ENCODE measurements at regions not wholly inside any gene's neighbourhood (a gene's known extent, or its start where the extent isn't known, plus 50 kb on each side); places are given as distances from the start of the nearest gene placed in this dataset.

GRCh38 chr22:44430716-44431115, 67.3 kb downstream of the RTL6 start:
- H3K27me3 ChIP-seq, result peaks cover 0 to 4% of the 10 kb centered on the region in 2 donors
- no peak overlapping the region for H3K4me3 ChIP-seq
- ATAC-seq (no peak), DNase-seq (no peak)
- no peak for TF ChIP-seq CTCF (IDR thresholded peaks at IDR 0.05)
- no peaks in the 10 kb centered on the region for H3K9me3 ChIP-seq
- no peaks in the 10 kb centered on the region for H3K4me1 ChIP-seq
- no peaks in the 10 kb centered on the region for H3K36me3 ChIP-seq
- H3K27ac ChIP-seq, result no peak overlapping the region
- intact Hi-C loops (cut with DNase I), result no loop called here

GRCh38 chr22:44429941-44430587, 68.0 kb downstream of the RTL6 start:
- Histone ChIP-seq H3K36me3 (no peaks in the 10 kb centered on the region), H3K4me3 (no peak overlapping the region), H3K27ac (no peak overlapping the region), H3K4me1 (no peaks in the 10 kb centered on the region), H3K9me3 (no peaks in the 10 kb centered on the region), H3K27me3 (peaks cover 0 to 4% of the 10 kb centered on the region in 2 donors)
- TF ChIP-seq CTCF (IDR thresholded peaks at IDR 0.05), result no peak
- intact Hi-C loops (cut with DNase I), result no loop called here
- DNase-seq (peak in 2 of 4 donors; percentile 23 to 26), ATAC-seq (no peak)

DNA sequence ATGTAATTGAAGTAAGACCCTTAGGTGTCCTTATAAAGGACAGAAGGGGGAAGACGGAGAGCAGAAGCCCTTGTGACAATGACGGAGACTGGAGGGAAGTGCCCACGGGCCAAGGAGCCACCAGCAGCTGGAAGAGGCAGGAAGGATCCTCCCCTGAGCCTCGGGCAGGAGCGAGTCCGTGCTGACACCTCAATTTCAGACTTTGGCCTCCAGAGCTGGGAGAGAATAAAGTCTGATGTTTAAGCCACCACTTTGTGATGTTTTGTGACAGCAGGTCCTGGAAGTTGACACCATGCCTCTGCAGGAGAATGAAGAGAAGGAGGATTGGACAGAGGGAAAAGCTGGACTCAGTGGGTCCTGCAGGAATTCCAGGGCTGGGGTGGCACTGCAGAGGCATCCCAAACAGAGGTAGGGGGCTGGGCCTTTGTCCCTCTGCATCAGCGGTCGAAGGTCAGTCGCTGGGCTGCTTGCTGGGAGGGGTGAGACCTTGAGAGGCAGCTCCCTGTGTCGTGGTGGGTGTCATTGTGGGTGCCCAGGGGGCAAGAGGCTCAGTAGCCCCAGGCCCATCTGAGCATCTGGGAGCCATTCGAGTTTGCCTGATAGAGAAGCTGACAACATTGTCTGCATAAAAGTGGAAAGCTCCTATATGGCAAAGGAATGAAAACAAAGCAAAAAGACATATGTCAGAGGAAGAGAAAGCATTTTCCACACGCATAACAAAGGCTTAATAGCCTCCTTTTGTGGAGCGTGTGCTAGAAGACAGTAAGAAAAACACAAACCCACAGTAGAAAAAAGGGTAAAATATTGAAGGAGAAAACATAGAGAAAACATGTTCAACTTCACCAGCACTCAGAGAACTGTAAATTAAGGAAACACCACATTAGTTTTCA, 68.8 kb downstream of the RTL6 start:
- Histone ChIP-seq H3K27ac (no peak overlapping the region), H3K4me1 (no peaks in the 10 kb centered on the region), H3K36me3 (no peaks in the 10 kb centered on the region), H3K4me3 (no peak overlapping the region), H3K27me3 (peaks cover 0 to 4% of the 10 kb centered on the region in 2 donors), H3K9me3 (no peaks in the 10 kb centered on the region)
- ATAC-seq (no peak), DNase-seq (peak in 1 of 4 donors; percentile 37)
- intact Hi-C loops (cut with DNase I), result no loop called here
- TF ChIP-seq CTCF (IDR thresholded peaks at IDR 0.05), result no peak

- DNase-seq (peak in 1 of 4 donors; percentile 45), ATAC-seq (no peak)
- Histone ChIP-seq H3K4me1 (no peaks in the 10 kb centered on the region), H3K36me3 (no peaks in the 10 kb centered on the region), H3K4me3 (no peak overlapping the region), H3K27me3 (peaks cover 0 to 4% of the 10 kb centered on the region in 2 donors), H3K27ac (no peak overlapping the region), H3K9me3 (no peaks in the 10 kb centered on the region)
- TF ChIP-seq CTCF (IDR thresholded peaks at IDR 0.05), result no peak
- intact Hi-C loops (cut with DNase I), result no loop called here
Observed at GRCh38 chr22:44427611-44428470, 70.2 kb downstream of the RTL6 start.
